Gastroesophageal sphincter (tissue), 4 donors: ENCODE measurements at regions not wholly inside any gene's neighbourhood (a gene's known extent, or its start where the extent isn't known, plus 50 kb on each side); places are given as distances from the start of the nearest gene placed in this dataset.

Experiments used
- ATAC-seq: fragments of 150-250 bp; one replicate; pipeline ENCODE4 v1.9.1; 2016; ENCODE audit warnings: mild to moderate bottlenecking, moderate library complexity
- H3K27ac ChIP-seq, 4 donors: fragments of 200-600 bp; sonication (generic) in 3 of 4; 1 replicate in 3 of 4; 2 replicates in 1 of 4; pipeline ENCODE4 v1.5.1; 2016 to 2019
- H3K27me3 ChIP-seq: fragments of 200-600 bp; sonication (generic); one replicate; pipeline ENCODE4 v1.5.1; 2019
- H3K36me3 ChIP-seq, 2 donors: fragments of 200-600 bp; sonication (generic); one replicate each; pipeline ENCODE4 v1.5.1; 2019; ENCODE audit warnings: control low read depth in 1 of 2
- H3K4me1 ChIP-seq, 3 donors: fragments of 200-600 bp; sonication (generic); 1 replicate in 2 of 3; 2 replicates in 1 of 3; pipeline ENCODE4 v1.5.1; 2016 to 2019; ENCODE audit warnings: control low read depth in 2 of 3
- H3K4me3 ChIP-seq, 2 donors: fragments of 200-600 bp; sonication (generic); one replicate each; pipeline ENCODE4 v1.5.1; 2019; ENCODE audit warnings: mild to moderate bottlenecking in 1 of 2, moderate library complexity in 1 of 2
- H3K9me3 ChIP-seq, 3 donors: fragments of 200-600 bp; sonication (generic); one replicate each; pipeline ENCODE4 v1.5.1; 2017 to 2019; ENCODE audit warnings: control low read depth in 2 of 3
- CTCF ChIP-seq, 4 experiments: fragments of 200-600 bp in 2 of 4; fragments of 450-650 bp in 2 of 4; sonication (generic) in 1 of 4; IDR thresholded peaks; one replicate each; pipeline ENCODE4 v1.5.1; 2017 to 2019; ENCODE audit warnings: antibody characterized with exemption in 4 of 4, mild to moderate bottlenecking in 2 of 4, moderate library complexity in 2 of 4
- EP300 ChIP-seq: sonication (generic); formaldehyde crosslinking; IDR thresholded peaks from one replicate; pipeline ENCODE4 v1.6.1; 2017; ENCODE audit warnings: antibody characterized with exemption, mild to moderate bottlenecking
- POLR2A ChIP-seq, 2 donors: fragments of 450-650 bp; IDR thresholded peaks; one replicate each; pipeline ENCODE4 v1.6.1; 2017; ENCODE audit warnings: antibody characterized with exemption in 2 of 2, mild to moderate bottlenecking in 2 of 2, moderate library complexity in 1 of 2
- POLR2AphosphoS5 ChIP-seq: sonication (generic); formaldehyde crosslinking; IDR thresholded peaks from one replicate; pipeline ENCODE4 v1.6.1; 2017; ENCODE audit warnings: antibody characterized with exemption
- WGBS, 2 donors: methylation state at CpG; one replicate each; pipeline ENCODE4 v1.1.5; 2018; ENCODE audit warnings: low coverage in 1 of 2; 5-methylcytosine and 5-hydroxymethylcytosine counted together

GRCh38 chr4:115222061-115222460, 108.6 kb upstream of the NDST4 start:
- H3K4me1 ChIP-seq = no peaks in the 10 kb centered on the region
- H3K4me3 ChIP-seq = no peak overlapping the region
- H3K27ac ChIP-seq = no peak overlapping the region
- WGBS, 2 donors = 47 to 74% methylated on average over 4 of the region's 4 CpGs
- TF ChIP-seq POLR2AphosphoS5 = no peak
- no peak for TF ChIP-seq CTCF (IDR thresholded peaks at IDR 0.05)
- no peak for TF ChIP-seq POLR2A (IDR thresholded peaks at IDR 0.05)
- no peak for TF ChIP-seq EP300
- ATAC-seq = no peak
- H3K9me3 ChIP-seq = no peaks in the 10 kb centered on the region
- no peaks in the 10 kb centered on the region for H3K36me3 ChIP-seq
- no peaks in the 10 kb centered on the region for H3K27me3 ChIP-seq

GRCh38 chr4:115219862-115220261, 106.4 kb upstream of the NDST4 start:
- WGBS, 2 donors = 68 to 80% methylated on average over 1 of the region's 1 CpG
- TF ChIP-seq POLR2A (IDR thresholded peaks at IDR 0.05) = no peak
- TF ChIP-seq POLR2AphosphoS5 = no peak
- no peak for TF ChIP-seq EP300
- TF ChIP-seq CTCF (IDR thresholded peaks at IDR 0.05) = no peak
- ATAC-seq = no peak

GRCh38 chr4:115219315-115219860, 106.0 kb upstream of the NDST4 start:
- Histone ChIP-seq H3K27me3 (no peaks in the 10 kb centered on the region), H3K36me3 (no peaks in the 10 kb centered on the region), H3K4me3 (no peak overlapping the region), H3K9me3 (no peaks in the 10 kb centered on the region), H3K27ac (no peak overlapping the region), H3K4me1 (no peaks in the 10 kb centered on the region)
- ATAC-seq = no peak
- WGBS, 2 donors = 28 to 47% methylated on average over 2 of the region's 2 CpGs
- TF ChIP-seq EP300 = no peak
- TF ChIP-seq POLR2AphosphoS5 = no peak
- no peak for TF ChIP-seq POLR2A (IDR thresholded peaks at IDR 0.05)
- TF ChIP-seq CTCF (IDR thresholded peaks at IDR 0.05) = no peak

More at GRCh38 chr4:115219862-115220261, 106.4 kb upstream of the NDST4 start:
- Histone ChIP-seq H3K4me1 (no peaks in the 10 kb centered on the region), H3K4me3 (no peak overlapping the region), H3K27me3 (no peaks in the 10 kb centered on the region), H3K36me3 (no peaks in the 10 kb centered on the region), H3K27ac (no peak overlapping the region), H3K9me3 (no peaks in the 10 kb centered on the region)

GRCh38 chr4:115215935-115216334, 102.5 kb upstream of the NDST4 start:
- H3K4me3 ChIP-seq = no peak overlapping the region
- H3K27ac ChIP-seq = no peak overlapping the region
- 85 to 87% methylated on average over 3 of the region's 3 CpGs for WGBS, 2 donors
- no peaks in the 10 kb centered on the region for H3K36me3 ChIP-seq
- TF ChIP-seq EP300 (no peak), POLR2A (IDR thresholded peaks at IDR 0.05) (no peak), CTCF (IDR thresholded peaks at IDR 0.05) (no peak), POLR2AphosphoS5 (no peak)
- H3K4me1 ChIP-seq = no peaks in the 10 kb centered on the region
- no peak for ATAC-seq
- no peaks in the 10 kb centered on the region for H3K27me3 ChIP-seq
- H3K9me3 ChIP-seq = no peaks in the 10 kb centered on the region

- Histone ChIP-seq H3K27me3 (no peaks in the 10 kb centered on the region), H3K27ac (no peak overlapping the region), H3K9me3 (peaks cover 0 to 3% (median 0%) of the 10 kb centered on the region in 3 donors), H3K4me1 (no peaks in the 10 kb centered on the region), H3K36me3 (no peaks in the 10 kb centered on the region), H3K4me3 (no peak overlapping the region)
- ATAC-seq = no peak
- TF ChIP-seq CTCF (IDR thresholded peaks at IDR 0.05) (no peak), POLR2A (IDR thresholded peaks at IDR 0.05) (no peak), POLR2AphosphoS5 (no peak), EP300 (no peak)
- WGBS, 2 donors = 93 to 94% methylated on average over 3 of the region's 3 CpGs
Observed at GRCh38 chr4:115213716-115214115, 100.3 kb upstream of the NDST4 start.
